Breast epithelium (tissue), 3 donors: ENCODE measurements at regions not wholly inside any gene's neighbourhood (a gene's known extent, or its start where the extent isn't known, plus 50 kb on each side); places are given as distances from the start of the nearest gene placed in this dataset.

Experiments used
- POLR2A ChIP-seq: fragments of 450-650 bp; IDR thresholded peaks from one replicate; pipeline ENCODE4 v1.6.1; 2016; ENCODE audit warnings: antibody characterized with exemption, mild to moderate bottlenecking, moderate library complexity
- TF ChIP-seq, protein P1 (sequence below), 3 donors: fragments of 450-650 bp; IDR thresholded peaks; one replicate each; pipeline ENCODE4 v1.5.1; 2016 to 2017; ENCODE audit warnings: antibody characterized with exemption in 3 of 3, mild to moderate bottlenecking in 3 of 3, moderate library complexity in 3 of 3

DNA sequence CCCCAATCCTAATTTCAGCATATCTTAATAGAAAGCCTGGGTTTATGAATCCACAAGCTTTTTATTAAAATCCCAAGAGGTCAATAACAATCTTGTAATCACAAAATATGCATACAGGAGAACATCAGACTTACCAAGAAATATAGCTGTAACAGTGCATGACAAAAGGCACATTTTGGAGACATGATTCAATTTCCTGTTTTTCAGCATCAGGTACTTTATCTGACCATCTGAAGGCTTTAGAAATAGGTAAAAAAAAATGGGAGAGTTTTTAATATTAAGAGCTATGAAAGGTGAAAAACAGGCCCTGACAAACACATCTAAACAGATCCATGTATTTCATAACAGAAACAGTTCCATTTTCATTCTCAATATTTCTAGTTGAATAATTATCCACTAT, 89.9 kb upstream of the EFEMP1 start:
- TF ChIP-seq, protein P1, sequence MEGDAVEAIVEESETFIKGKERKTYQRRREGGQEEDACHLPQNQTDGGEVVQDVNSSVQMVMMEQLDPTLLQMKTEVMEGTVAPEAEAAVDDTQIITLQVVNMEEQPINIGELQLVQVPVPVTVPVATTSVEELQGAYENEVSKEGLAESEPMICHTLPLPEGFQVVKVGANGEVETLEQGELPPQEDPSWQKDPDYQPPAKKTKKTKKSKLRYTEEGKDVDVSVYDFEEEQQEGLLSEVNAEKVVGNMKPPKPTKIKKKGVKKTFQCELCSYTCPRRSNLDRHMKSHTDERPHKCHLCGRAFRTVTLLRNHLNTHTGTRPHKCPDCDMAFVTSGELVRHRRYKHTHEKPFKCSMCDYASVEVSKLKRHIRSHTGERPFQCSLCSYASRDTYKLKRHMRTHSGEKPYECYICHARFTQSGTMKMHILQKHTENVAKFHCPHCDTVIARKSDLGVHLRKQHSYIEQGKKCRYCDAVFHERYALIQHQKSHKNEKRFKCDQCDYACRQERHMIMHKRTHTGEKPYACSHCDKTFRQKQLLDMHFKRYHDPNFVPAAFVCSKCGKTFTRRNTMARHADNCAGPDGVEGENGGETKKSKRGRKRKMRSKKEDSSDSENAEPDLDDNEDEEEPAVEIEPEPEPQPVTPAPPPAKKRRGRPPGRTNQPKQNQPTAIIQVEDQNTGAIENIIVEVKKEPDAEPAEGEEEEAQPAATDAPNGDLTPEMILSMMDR (IDR thresholded peaks at IDR 0.05), result no peak
- TF ChIP-seq POLR2A, result no peak
